HG03103 (cell line): ENCODE measurements at regions not wholly inside any gene's neighbourhood (a gene's known extent, or its start where the extent isn't known, plus 50 kb on each side); places are given as distances from the start of the nearest gene placed in this dataset.

Experiments used
- ATAC-seq: cut with Tn5 transposase; IDR thresholded peaks from one replicate; pipeline ENCODE4 v1.9.1; 2021; ENCODE audit warnings: low read depth; ENCODE audit not compliant: unreplicated experiment

GRCh38 chr5:2282034-2282690 lies 399.4 kb upstream of the IRX4 start:
- ATAC-seq = no peak

GRCh38 chr5:2281446-2281845 lies 398.7 kb upstream of the IRX4 start:
- ATAC-seq = no peak

- no peak for ATAC-seq
Measured at GRCh38 chr5:2280318-2280717, 397.6 kb upstream of the IRX4 start.

- no peak for ATAC-seq
Measured at GRCh38 chr5:2278825-2279456, 396.2 kb upstream of the IRX4 start.

GRCh38 chr5:2277886-2278285 lies 395.2 kb upstream of the IRX4 start:
- no peak for ATAC-seq

GRCh38 chr5:2276101-2276500 lies 393.4 kb upstream of the IRX4 start:
- no peak for ATAC-seq

GRCh38 chr5:2272755-2273154 lies 390.0 kb upstream of the IRX4 start:
- no peak for ATAC-seq

GRCh38 chr5:2272039-2272438 lies 389.3 kb upstream of the IRX4 start:
- ATAC-seq = no peak

- no peak for ATAC-seq
Measured at GRCh38 chr5:2271316-2271715, 388.6 kb upstream of the IRX4 start.

GRCh38 chr5:2270467-2270866 lies 387.7 kb upstream of the IRX4 start:
- ATAC-seq = no peak

- ATAC-seq = no peak
Measured at GRCh38 chr5:2269656-2270055, 386.9 kb upstream of the IRX4 start.

- no peak for ATAC-seq
Measured at GRCh38 chr5:2267991-2268390, 385.3 kb upstream of the IRX4 start.

GRCh38 chr5:2266641-2267240 lies 384.0 kb upstream of the IRX4 start:
- ATAC-seq = no peak

- no peak for ATAC-seq
Measured at GRCh38 chr5:2265341-2265740, 382.6 kb upstream of the IRX4 start.

GRCh38 chr5:2263763-2264162 lies 381.0 kb upstream of the IRX4 start:
- no peak for ATAC-seq

- ATAC-seq = no peak
Measured at GRCh38 chr5:2262620-2263019, 379.9 kb upstream of the IRX4 start.

- no peak for ATAC-seq
Measured at GRCh38 chr5:2261004-2261703, 378.4 kb upstream of the IRX4 start.

GRCh38 chr5:2260211-2261003 lies 377.7 kb upstream of the IRX4 start:
- no peak for ATAC-seq

- ATAC-seq = no peak
Measured at GRCh38 chr5:2259494-2260107, 376.9 kb upstream of the IRX4 start.

- no peak for ATAC-seq
Measured at GRCh38 chr5:2258861-2259260, 376.1 kb upstream of the IRX4 start.
